Hepatocyte (in vitro differentiated cells): ENCODE measurements at regions not wholly inside any gene's neighbourhood (a gene's known extent, or its start where the extent isn't known, plus 50 kb on each side); places are given as distances from the start of the nearest gene placed in this dataset.

Experiments
- CTCF ChIP-seq: fragments of 200-600 bp; sonication (generic); IDR thresholded peaks from 2 replicates; pipeline ENCODE4 v1.5.1; 2016; ENCODE audit warnings: antibody characterized with exemption, mild to moderate bottlenecking; ENCODE audit not compliant: poor library complexity
- EZH2 ChIP-seq: fragments of 200-600 bp; sonication (generic); IDR thresholded peaks from 2 replicates; pipeline ENCODE4 v1.6.1; 2016; ENCODE audit warnings: antibody characterized with exemption, mild to moderate bottlenecking, borderline replicate concordance

- TF ChIP-seq CTCF (no peak), EZH2 (no peak)
Measured at GRCh38 chr11:92316106-92316809, 91.6 kb downstream of the FAT3 start.
